Osteocyte (in vitro differentiated cells): ENCODE measurements at regions not wholly inside any gene's neighbourhood (a gene's known extent, or its start where the extent isn't known, plus 50 kb on each side); places are given as distances from the start of the nearest gene placed in this dataset.

ENCODE experiments used
- DNase-seq: peaks from one replicate; pipeline ENCODE4 v3.0.0; 2021; ENCODE audit warnings: mixed read lengths; ENCODE audit not compliant: unreplicated experiment; ENCODE audit errors: extremely low spot score
- H3K27ac Mint-ChIP-seq: one replicate; pipeline ENCODE4 v1.8.0; 2021; ENCODE audit warnings: mild to moderate bottlenecking, mixed read lengths; ENCODE audit not compliant: unreplicated experiment
- H3K27me3 Mint-ChIP-seq: one replicate; pipeline ENCODE4 v1.8.0; 2021; ENCODE audit warnings: mixed read lengths; ENCODE audit not compliant: unreplicated experiment
- H3K36me3 Mint-ChIP-seq: one replicate; pipeline ENCODE4 v1.8.0; 2021; ENCODE audit warnings: mixed read lengths; ENCODE audit not compliant: unreplicated experiment
- H3K4me1 Mint-ChIP-seq: one replicate; pipeline ENCODE4 v1.8.0; 2021; ENCODE audit warnings: mixed read lengths; ENCODE audit not compliant: unreplicated experiment
- H3K4me3 Mint-ChIP-seq: one replicate; pipeline ENCODE4 v1.8.0; 2021; ENCODE audit warnings: mild to moderate bottlenecking, moderate library complexity, mixed read lengths; ENCODE audit not compliant: unreplicated experiment
- H3K9me3 Mint-ChIP-seq: one replicate; pipeline ENCODE4 v1.8.0; 2021; ENCODE audit warnings: mixed read lengths; ENCODE audit not compliant: unreplicated experiment
- TF ChIP-seq, protein P1 (sequence below): fragments of 200-600 bp; sonication (generic); IDR thresholded peaks from 2 replicates; pipeline ENCODE4 v1.5.0; 2021; ENCODE audit warnings: antibody characterized with exemption, mild to moderate bottlenecking, moderate library complexity

DNA sequence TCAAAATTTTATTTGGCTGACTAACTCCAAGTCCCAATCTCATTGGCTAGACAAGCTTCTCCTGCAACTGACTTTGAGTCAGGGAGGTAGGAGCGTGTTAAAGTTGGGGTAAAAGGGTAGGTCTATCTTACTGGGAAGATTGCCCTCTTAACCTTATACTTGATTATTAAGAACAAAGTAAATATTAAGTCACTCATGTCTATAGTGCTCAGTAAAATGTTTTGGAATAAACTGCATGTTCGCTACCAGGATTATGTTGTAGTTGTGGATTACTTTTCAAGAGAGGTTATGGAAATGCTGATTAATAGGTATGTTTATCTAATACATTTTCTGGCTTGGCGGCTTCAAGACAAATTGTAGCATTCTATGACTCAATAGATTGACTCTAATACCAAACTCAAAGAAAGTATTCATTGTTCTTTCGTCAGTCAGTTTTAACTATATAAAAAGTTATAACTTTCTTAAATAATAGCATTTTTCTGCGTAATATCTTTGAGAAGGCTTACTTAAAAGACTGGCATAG is 539.1 kb downstream of the PSAT1 start:
- DNase-seq, result no peak
- Mint-ChIP-seq H3K27me3 (no peaks in the 10 kb centered on the region), H3K9me3 (no peaks in the 10 kb centered on the region), H3K27ac (no peak overlapping the region), H3K36me3 (no peaks in the 10 kb centered on the region), H3K4me3 (no peak overlapping the region), H3K4me1 (no peaks in the 10 kb centered on the region)
- TF ChIP-seq, protein P1, sequence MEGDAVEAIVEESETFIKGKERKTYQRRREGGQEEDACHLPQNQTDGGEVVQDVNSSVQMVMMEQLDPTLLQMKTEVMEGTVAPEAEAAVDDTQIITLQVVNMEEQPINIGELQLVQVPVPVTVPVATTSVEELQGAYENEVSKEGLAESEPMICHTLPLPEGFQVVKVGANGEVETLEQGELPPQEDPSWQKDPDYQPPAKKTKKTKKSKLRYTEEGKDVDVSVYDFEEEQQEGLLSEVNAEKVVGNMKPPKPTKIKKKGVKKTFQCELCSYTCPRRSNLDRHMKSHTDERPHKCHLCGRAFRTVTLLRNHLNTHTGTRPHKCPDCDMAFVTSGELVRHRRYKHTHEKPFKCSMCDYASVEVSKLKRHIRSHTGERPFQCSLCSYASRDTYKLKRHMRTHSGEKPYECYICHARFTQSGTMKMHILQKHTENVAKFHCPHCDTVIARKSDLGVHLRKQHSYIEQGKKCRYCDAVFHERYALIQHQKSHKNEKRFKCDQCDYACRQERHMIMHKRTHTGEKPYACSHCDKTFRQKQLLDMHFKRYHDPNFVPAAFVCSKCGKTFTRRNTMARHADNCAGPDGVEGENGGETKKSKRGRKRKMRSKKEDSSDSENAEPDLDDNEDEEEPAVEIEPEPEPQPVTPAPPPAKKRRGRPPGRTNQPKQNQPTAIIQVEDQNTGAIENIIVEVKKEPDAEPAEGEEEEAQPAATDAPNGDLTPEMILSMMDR, result no peak

DNA sequence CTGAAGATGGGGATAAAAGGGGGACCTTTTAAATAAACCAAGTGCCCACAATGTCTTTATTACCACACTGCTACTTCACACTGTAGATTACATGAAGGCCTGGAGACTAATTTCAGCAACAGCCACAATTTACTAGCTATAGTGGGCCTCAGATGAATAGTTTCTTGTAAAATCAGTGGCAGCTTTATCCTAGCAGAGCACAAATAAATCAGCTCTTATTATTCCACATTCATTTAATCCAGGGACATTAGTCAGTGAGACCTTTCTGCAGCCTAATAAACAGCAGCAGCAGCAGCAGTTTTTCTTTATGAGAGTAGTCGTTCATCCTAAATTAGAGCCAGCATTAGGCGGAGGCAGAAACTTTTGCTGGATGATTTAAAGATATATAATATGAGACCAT is 542.3 kb downstream of the PSAT1 start:
- Mint-ChIP-seq H3K9me3 (peaks cover 8% of the 10 kb centered on the region), H3K27me3 (no peaks in the 10 kb centered on the region), H3K4me1 (no peaks in the 10 kb centered on the region), H3K36me3 (peaks cover 6% of the 10 kb centered on the region), H3K27ac (no peak overlapping the region), H3K4me3 (no peak overlapping the region)
- TF ChIP-seq, protein P1, result no peak
- DNase-seq, result no peak

DNA sequence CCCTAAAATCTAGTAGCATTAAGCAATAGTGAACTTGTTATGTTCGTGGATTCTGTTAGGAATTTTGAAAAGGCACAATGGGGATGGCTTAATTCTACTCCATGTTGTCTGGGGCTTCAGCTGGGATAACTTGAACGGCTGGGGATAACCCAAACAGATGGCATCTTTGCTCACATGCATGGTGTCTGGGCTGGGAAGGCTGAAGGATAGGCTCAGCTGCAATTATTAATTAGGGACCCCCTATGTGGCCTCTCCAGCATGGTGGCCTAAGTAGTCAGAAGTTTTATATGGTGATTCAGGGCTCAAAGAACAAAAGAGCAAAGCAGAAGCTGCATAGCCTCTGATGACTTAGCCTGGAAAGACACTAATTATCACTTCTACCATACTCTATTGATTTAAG is 551.1 kb downstream of the PSAT1 start:
- H3K27ac Mint-ChIP-seq, result no peak overlapping the region

DNA sequence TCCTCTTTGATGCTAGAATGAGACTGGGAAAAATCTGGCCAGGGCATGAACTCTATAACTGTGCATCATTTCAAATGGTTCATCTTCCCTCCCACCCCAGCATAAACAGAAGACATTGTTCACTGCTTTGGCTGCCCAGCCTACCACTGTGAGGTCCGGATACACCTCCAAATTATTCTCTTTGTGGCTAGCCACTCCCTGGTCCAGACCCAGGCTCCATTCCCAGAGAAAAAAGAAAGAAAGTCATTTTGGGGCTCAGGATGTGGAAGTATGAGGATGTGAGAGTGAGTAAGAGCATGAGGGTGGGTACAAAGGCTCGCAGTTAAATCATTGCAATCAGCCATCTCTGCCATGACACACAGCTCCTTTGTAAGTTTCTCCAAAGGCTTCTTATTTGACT is 559.2 kb downstream of the PSAT1 start:
- H3K27ac Mint-ChIP-seq, result no peak overlapping the region
- peaks cover 19% of the 10 kb centered on the region for H3K4me1 Mint-ChIP-seq
- no peak for DNase-seq
- H3K4me3 Mint-ChIP-seq, result no peak overlapping the region
- TF ChIP-seq, protein P1, result no peak
- H3K9me3 Mint-ChIP-seq, result no peaks in the 10 kb centered on the region
- H3K27me3 Mint-ChIP-seq, result no peaks in the 10 kb centered on the region
- H3K36me3 Mint-ChIP-seq, result no peaks in the 10 kb centered on the region

More for the DNA sequence above, 551.1 kb downstream of the PSAT1 start:
- DNase-seq, result no peak
- TF ChIP-seq, protein P1, result no peak
- H3K36me3 Mint-ChIP-seq, result peaks cover 12% of the 10 kb centered on the region
- no peaks in the 10 kb centered on the region for H3K4me1 Mint-ChIP-seq
- H3K9me3 Mint-ChIP-seq, result peaks cover 27% of the 10 kb centered on the region
- H3K4me3 Mint-ChIP-seq, result no peak overlapping the region
- H3K27me3 Mint-ChIP-seq, result no peaks in the 10 kb centered on the region

DNA sequence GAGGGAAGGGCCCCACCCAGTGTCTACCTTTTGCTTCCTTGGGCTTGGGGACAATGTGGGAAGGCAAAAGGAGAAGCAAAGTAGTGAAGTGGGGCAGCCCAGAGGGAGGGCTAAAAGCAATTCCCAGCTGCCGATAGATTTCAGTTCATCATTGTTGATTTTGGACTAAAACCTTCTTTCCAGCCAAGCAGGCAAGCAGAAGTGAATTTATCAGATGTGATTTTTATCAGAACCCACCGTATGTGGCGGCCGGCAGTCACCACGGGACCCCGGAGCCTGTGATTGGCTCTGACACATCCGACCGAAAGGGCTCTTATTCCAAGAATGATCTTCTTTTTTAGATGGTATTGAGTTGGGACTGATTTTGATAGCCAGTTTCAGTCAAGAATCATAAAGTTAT is 559.9 kb downstream of the PSAT1 start:
- no peaks in the 10 kb centered on the region for H3K27me3 Mint-ChIP-seq
- no peak for DNase-seq
- H3K4me3 Mint-ChIP-seq, result no peak overlapping the region
- TF ChIP-seq, protein P1, result no peak
- no peaks in the 10 kb centered on the region for H3K36me3 Mint-ChIP-seq
- H3K4me1 Mint-ChIP-seq, result peaks cover 19% of the 10 kb centered on the region
- H3K9me3 Mint-ChIP-seq, result no peaks in the 10 kb centered on the region
- no peak overlapping the region for H3K27ac Mint-ChIP-seq
